Lower leg skin (tissue), 4 donors: ENCODE measurements at regions not wholly inside any gene's neighbourhood (a gene's known extent, or its start where the extent isn't known, plus 50 kb on each side); places are given as distances from the start of the nearest gene placed in this dataset.

Source experiments
- DNase-seq, 2 donors: peaks; one replicate each; pipeline ENCODE4 v3.0.0-alpha.2; 2019; ENCODE audit warnings: low spot score in 2 of 2
- H3K4me3 ChIP-seq: fragments of 200-600 bp; sonication (generic); 2 replicates; pipeline ENCODE4 v1.5.1; 2017; ENCODE audit warnings: mild to moderate bottlenecking, low read depth; ENCODE audit not compliant: poor library complexity, severe bottlenecking
- CTCF ChIP-seq, 3 donors: fragments of 450-650 bp; IDR thresholded peaks; one replicate each; pipeline ENCODE4 v1.5.1; 2016; ENCODE audit warnings: antibody characterized with exemption in 3 of 3, mild to moderate bottlenecking in 3 of 3, moderate library complexity in 2 of 3
- POLR2A ChIP-seq, 2 donors: fragments of 450-650 bp; IDR thresholded peaks; one replicate each; pipeline ENCODE4 v1.6.1; 2016 to 2017; ENCODE audit warnings: antibody characterized with exemption in 2 of 2, mild to moderate bottlenecking in 1 of 2, moderate library complexity in 1 of 2
- WGBS, 2 donors: methylation state at CpG; one replicate each; pipeline ENCODE4 v1.1.5; 2018; 5-methylcytosine and 5-hydroxymethylcytosine counted together
- intact Hi-C: fragments of 100-400 bp; cut with DNase I; formaldehyde crosslinking; loops from one replicate; pipeline ENCODE4 v1.15.0; 2023; ENCODE audit warnings: low total_unique reads

- 87 to 89% methylated on average over 3 of the region's 3 CpGs for WGBS, 2 donors
- no peak overlapping the region for H3K4me3 ChIP-seq
- intact Hi-C loops: no loop called here
- no peak for DNase-seq
- TF ChIP-seq POLR2A (IDR thresholded peaks at IDR 0.05): no peak
- no peak for TF ChIP-seq CTCF (IDR thresholded peaks at IDR 0.05)
Observed at GRCh38 chrX:148215726-148216125, 234.6 kb downstream of the FMR1NB start.

- DNase-seq: no peak
- WGBS, 2 donors: 74 to 92% methylated on average over 2 of the region's 2 CpGs
- TF ChIP-seq CTCF (IDR thresholded peaks at IDR 0.05): no peak
- intact Hi-C loops: no loop called here
- H3K4me3 ChIP-seq: no peak overlapping the region
Observed at GRCh38 chrX:148223361-148223760, 242.2 kb downstream of the FMR1NB start.

DNA sequence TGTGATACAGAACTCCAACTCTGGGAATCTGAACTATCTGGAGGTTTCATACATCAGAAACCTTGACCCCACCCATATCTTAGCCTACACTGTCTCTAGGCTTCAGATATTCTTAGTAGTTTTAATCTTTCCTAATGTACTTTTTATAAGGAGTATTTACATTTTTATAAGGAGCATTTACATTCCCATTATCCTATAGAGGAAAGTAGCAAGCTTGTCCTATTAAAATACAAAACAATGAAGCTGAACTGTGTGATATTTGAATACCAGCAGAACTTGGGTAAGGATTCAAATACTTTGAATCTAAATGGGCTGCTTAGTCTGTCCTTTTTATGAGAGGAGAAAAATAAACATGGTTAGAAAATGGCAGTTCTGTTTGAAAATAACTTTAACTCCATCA is 247.4 kb downstream of the FMR1NB start:
- no peak for TF ChIP-seq POLR2A (IDR thresholded peaks at IDR 0.05)
- TF ChIP-seq CTCF (IDR thresholded peaks at IDR 0.05): no peak
- intact Hi-C loops: no loop called here
- H3K4me3 ChIP-seq: no peak overlapping the region
- DNase-seq: no peak

DNA sequence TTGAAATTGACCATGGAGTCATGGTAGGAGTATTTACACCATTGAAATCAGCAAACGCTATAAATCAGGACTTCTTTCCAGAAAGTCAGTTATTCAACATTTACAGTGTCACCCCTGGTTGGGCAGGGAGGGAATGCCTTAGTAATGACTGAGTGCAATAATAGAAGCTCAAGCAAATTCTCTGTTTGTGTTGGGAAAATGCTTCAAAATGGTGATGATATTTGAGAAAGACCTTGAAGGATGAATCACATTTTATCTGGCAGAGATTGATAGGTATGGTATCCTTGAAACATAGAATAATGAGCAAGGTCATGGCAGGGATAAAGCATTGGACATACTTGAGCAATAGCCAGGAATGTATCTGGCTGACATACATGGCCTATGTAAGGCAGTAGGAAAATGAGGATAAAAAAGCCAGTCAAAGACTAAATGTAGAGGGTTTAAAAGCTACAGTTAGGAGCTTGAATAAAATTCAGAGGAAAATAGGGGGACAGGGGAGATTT is 248.7 kb downstream of the FMR1NB start:
- intact Hi-C loops: no loop called here

DNA sequence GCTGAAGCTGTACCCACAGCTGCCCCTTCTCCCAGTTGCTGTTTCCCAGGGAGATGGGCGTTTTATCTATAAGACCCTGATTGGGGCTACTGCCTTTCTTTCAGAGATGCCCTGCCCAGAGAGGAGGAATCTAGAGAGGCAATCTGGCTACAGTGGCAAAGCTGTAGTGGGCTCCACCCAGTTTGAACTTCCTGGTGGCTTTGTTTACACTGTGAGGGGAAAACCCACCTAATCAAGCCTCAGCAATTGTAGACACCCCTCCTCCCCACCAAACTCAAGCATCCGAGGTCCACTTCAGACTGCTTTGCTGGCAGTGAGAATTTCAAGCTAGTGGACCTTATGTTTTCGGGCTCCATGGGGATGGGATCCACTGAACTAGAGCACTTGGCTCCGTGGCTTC is 240.4 kb upstream of the AFF2 start:
- TF ChIP-seq POLR2A (IDR thresholded peaks at IDR 0.05) (no peak), CTCF (IDR thresholded peaks at IDR 0.05) (no peak)
- intact Hi-C loops: loop anchor here (5.0 kb wide), 1 partner anchor 712 kb away; no protein-coding TSS in a partner anchor

More for the DNA sequence above, 248.7 kb downstream of the FMR1NB start:
- WGBS, 2 donors: 59 to 86% methylated on average over 1 of the region's 1 CpG
- H3K4me3 ChIP-seq: no peak overlapping the region
- no peak for TF ChIP-seq POLR2A (IDR thresholded peaks at IDR 0.05)
- TF ChIP-seq CTCF (IDR thresholded peaks at IDR 0.05): no peak
- DNase-seq: no peak

DNA sequence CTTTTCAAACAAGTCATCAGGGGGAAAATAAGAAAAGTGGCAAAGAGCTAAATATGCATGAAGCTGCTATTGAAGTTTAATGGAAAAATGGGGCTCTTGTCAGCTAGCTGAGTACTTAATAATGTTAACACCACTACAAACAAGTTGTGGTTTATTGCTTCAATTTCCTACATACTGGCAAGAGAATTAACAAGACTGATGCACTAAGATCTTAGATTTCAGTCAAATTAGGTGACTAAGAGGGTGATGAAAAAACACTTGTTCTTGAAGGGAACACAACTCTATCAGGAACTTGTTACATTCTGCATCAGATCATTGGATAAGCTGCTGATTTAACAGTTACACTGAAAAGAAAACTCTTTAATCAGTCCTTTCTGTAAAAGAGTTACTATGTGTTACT is 234.6 kb upstream of the AFF2 start:
- DNase-seq: no peak
- no peak overlapping the region for H3K4me3 ChIP-seq
- TF ChIP-seq CTCF (IDR thresholded peaks at IDR 0.05): no peak
- TF ChIP-seq POLR2A (IDR thresholded peaks at IDR 0.05): no peak
- intact Hi-C loops: no loop called here

More for the DNA sequence above, 240.4 kb upstream of the AFF2 start:
- 67 to 69% methylated on average over 3 to 4 of the region's 4 CpGs for WGBS, 2 donors
- H3K4me3 ChIP-seq: no peak overlapping the region
- DNase-seq: no peak
